SU-DHL-6 (cell line): ENCODE measurements at regions not wholly inside any gene's neighbourhood (a gene's known extent, or its start where the extent isn't known, plus 50 kb on each side); places are given as distances from the start of the nearest gene placed in this dataset.

Source experiments
- H2AFZ ChIP-seq: fragments of 200-600 bp; sonication (generic); 2 replicates; pipeline ENCODE4 v1.6.1; 2014; ENCODE audit warnings: low read depth, mild to moderate bottlenecking, moderate library complexity, mixed read lengths, antibody characterized with exemption, low read length; ENCODE audit not compliant: severe bottlenecking
- H3F3A ChIP-seq: fragments of 200-600 bp; shearing (Covaris generic); 2 replicates; pipeline ENCODE4 v1.6.0; 2016; ENCODE audit warnings: antibody characterized with exemption, mild to moderate bottlenecking; ENCODE audit not compliant: insufficient read depth
- H3K27ac ChIP-seq: fragments of 200-600 bp; sonication (generic); 2 replicates; pipeline ENCODE4 v1.5.1; 2016; ENCODE audit warnings: low read depth, mild to moderate bottlenecking, low read length, moderate library complexity, mixed read lengths
- H3K27me3 ChIP-seq: fragments of 200-600 bp; sonication (generic), shearing (Covaris generic); 2 replicates; pipeline ENCODE4 v1.6.0; 2014; ENCODE audit warnings: mild to moderate bottlenecking, low read length
- H3K36me3 ChIP-seq: fragments of 200-600 bp; sonication (generic); 2 replicates; pipeline ENCODE4 v1.6.1; 2014; ENCODE audit warnings: mild to moderate bottlenecking, low read length, mixed read lengths
- H3K4me2 ChIP-seq: fragments of 300-600, 200-600 bp; shearing (Covaris generic), sonication (generic); 2 replicates; pipeline ENCODE4 v1.6.0; 2014; ENCODE audit warnings: low read length, low read depth, mild to moderate bottlenecking; ENCODE audit not compliant: poor library complexity, severe bottlenecking
- H3K4me3 ChIP-seq: fragments of 200-600 bp; sonication (generic); 2 replicates; pipeline ENCODE4 v1.5.1; 2014; ENCODE audit warnings: antibody characterized with exemption, low read length, mild to moderate bottlenecking, mixed read lengths; ENCODE audit not compliant: insufficient read depth, poor library complexity, severe bottlenecking
- H3K79me2 ChIP-seq: fragments of 200-600 bp; sonication (generic); 2 replicates; pipeline ENCODE4 v1.6.1; 2014; ENCODE audit warnings: mild to moderate bottlenecking, low read length, moderate library complexity; ENCODE audit not compliant: insufficient read depth
- H3K9ac ChIP-seq: fragments of 200-600 bp; sonication (generic); 2 replicates; pipeline ENCODE4 v1.7.0; 2014; ENCODE audit warnings: mild to moderate bottlenecking, low read length
- H3K9me2 ChIP-seq: fragments of 200-600 bp; sonication (generic); replicated peaks from 2 replicates; pipeline ENCODE4 v1.6.1; 2014; ENCODE audit warnings: low read length; ENCODE audit not compliant: insufficient read depth
- H3K9me3 ChIP-seq: fragments of 200-600 bp; sonication (generic); 2 replicates; pipeline ENCODE4 v1.6.1; 2014; ENCODE audit warnings: low read length, mixed read lengths; ENCODE audit not compliant: insufficient read depth
- H4K20me1 ChIP-seq: fragments of 200-600 bp; sonication (generic); 2 replicates; pipeline ENCODE4 v1.6.1; 2014; ENCODE audit warnings: low read depth, mild to moderate bottlenecking, antibody characterized with exemption, low read length, moderate library complexity, mixed read lengths
- CTCF ChIP-seq: fragments of 200-600 bp; sonication (generic); IDR thresholded peaks from one replicate; pipeline ENCODE4 v1.5.1; 2017; ENCODE audit warnings: antibody characterized with exemption, mild to moderate bottlenecking, low read length, moderate library complexity; ENCODE audit not compliant: insufficient read depth, poor library complexity, severe bottlenecking
- EZH2phosphoT487 ChIP-seq: fragments of 200-600 bp; sonication (generic), shearing (Covaris generic); conservative IDR thresholded peaks from 2 replicates; pipeline ENCODE4 v1.6.1; 2018; ENCODE audit warnings: mild to moderate bottlenecking, antibody characterized with exemption, low read length, moderate library complexity, mixed read lengths

- Histone ChIP-seq H3K9me2 (no peaks in the 10 kb centered on the region), H3K36me3 (no peaks in the 10 kb centered on the region), H4K20me1 (no peaks in the 10 kb centered on the region), H3K4me2 (no peak overlapping the region), H2AFZ (no peak overlapping the region), H3F3A (no peaks in the 10 kb centered on the region), H3K27ac (no peak overlapping the region), H3K27me3 (no peaks in the 10 kb centered on the region), H3K9me3 (no peaks in the 10 kb centered on the region), H3K79me2 (no peaks in the 10 kb centered on the region), H3K9ac (no peak overlapping the region), H3K4me3 (no peak overlapping the region)
- TF ChIP-seq EZH2phosphoT487 (no peak), CTCF (no peak)
Observed at GRCh38 chr7:15784694-15785030, 98.2 kb upstream of the MEOX2 start.

GRCh38 chr7:15783987-15784693 lies 97.7 kb upstream of the MEOX2 start:
- H3K79me2 ChIP-seq = no peaks in the 10 kb centered on the region
- H3K4me2 ChIP-seq = no peak overlapping the region
- H4K20me1 ChIP-seq = no peaks in the 10 kb centered on the region
- no peaks in the 10 kb centered on the region for H3K9me3 ChIP-seq
- H3K9me2 ChIP-seq = no peaks in the 10 kb centered on the region
- H2AFZ ChIP-seq = no peak overlapping the region
- no peaks in the 10 kb centered on the region for H3K36me3 ChIP-seq
- no peaks in the 10 kb centered on the region for H3K27me3 ChIP-seq
- no peak overlapping the region for H3K4me3 ChIP-seq
- no peak overlapping the region for H3K9ac ChIP-seq
- no peak overlapping the region for H3K27ac ChIP-seq
- TF ChIP-seq CTCF (no peak), EZH2phosphoT487 (no peak)
- no peaks in the 10 kb centered on the region for H3F3A ChIP-seq

- no peaks in the 10 kb centered on the region for H3K36me3 ChIP-seq
- TF ChIP-seq EZH2phosphoT487 = no peak
- no peak for TF ChIP-seq CTCF
- H3K4me2 ChIP-seq = no peak overlapping the region
- H3K79me2 ChIP-seq = no peaks in the 10 kb centered on the region
- no peaks in the 10 kb centered on the region for H3F3A ChIP-seq
- no peaks in the 10 kb centered on the region for H3K9me2 ChIP-seq
- H3K9ac ChIP-seq = no peak overlapping the region
- no peaks in the 10 kb centered on the region for H4K20me1 ChIP-seq
- no peak overlapping the region for H2AFZ ChIP-seq
- H3K27me3 ChIP-seq = no peaks in the 10 kb centered on the region
- no peak overlapping the region for H3K27ac ChIP-seq
- no peaks in the 10 kb centered on the region for H3K9me3 ChIP-seq
- no peak overlapping the region for H3K4me3 ChIP-seq
Observed at GRCh38 chr7:15782656-15783055, 96.2 kb upstream of the MEOX2 start.
